HG02588 (cell line): ENCODE measurements at regions not wholly inside any gene's neighbourhood (a gene's known extent, or its start where the extent isn't known, plus 50 kb on each side); places are given as distances from the start of the nearest gene placed in this dataset.

Experiments used
- ATAC-seq: cut with Tn5 transposase; IDR thresholded peaks from one replicate; pipeline ENCODE4 v1.9.1; 2021; ENCODE audit warnings: mild to moderate bottlenecking, moderate library complexity; ENCODE audit not compliant: unreplicated experiment

DNA sequence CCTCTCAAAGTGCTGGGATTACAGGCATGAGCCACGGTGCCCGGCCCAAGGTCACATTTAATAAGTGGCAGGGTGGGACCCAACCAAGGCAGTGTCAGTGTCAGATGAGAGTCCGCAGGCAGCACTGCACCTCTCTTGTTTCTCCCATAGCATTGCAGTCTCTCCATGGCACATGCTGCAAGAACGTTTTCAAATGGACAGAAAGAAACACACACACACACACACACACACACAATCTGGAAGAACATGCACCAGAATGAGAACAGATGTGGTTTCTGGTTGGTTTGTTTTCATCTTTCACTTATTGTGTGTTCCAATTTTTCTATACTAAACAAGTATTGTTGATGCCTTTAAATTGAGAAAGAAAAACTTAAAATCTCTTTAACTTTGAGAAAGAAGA lies 126.5 kb downstream of the SYF2 start:
- no peak for ATAC-seq

DNA sequence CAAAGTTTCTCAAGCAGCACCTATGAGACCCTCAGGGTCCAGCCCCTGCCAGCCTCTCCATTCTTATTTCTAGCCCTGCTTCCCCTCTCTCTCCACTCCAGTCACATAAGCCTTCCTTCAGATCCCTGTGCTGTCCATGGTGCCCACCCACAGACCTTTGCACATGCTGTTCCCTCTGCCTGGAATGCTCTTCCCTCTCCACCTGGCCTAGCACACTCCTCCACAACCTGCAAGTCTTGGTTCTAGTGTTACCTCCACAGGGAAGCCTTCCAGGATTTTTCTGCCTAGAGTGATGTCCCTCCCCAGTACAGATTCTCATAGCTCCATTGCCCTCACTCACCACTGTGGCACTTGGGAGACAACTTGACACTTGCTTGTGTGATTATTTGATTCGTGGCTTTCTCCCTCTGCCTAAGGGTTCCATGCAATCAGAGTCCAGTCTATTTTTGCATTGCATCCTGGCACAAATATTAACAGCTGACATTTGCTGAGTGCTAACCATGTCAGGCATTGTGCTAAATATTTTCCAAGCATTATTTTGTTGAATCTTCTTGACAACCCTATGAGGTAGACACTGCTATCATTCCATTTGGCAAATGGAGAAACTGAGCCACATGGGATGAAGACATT lies 127.3 kb downstream of the SYF2 start:
- no peak for ATAC-seq

DNA sequence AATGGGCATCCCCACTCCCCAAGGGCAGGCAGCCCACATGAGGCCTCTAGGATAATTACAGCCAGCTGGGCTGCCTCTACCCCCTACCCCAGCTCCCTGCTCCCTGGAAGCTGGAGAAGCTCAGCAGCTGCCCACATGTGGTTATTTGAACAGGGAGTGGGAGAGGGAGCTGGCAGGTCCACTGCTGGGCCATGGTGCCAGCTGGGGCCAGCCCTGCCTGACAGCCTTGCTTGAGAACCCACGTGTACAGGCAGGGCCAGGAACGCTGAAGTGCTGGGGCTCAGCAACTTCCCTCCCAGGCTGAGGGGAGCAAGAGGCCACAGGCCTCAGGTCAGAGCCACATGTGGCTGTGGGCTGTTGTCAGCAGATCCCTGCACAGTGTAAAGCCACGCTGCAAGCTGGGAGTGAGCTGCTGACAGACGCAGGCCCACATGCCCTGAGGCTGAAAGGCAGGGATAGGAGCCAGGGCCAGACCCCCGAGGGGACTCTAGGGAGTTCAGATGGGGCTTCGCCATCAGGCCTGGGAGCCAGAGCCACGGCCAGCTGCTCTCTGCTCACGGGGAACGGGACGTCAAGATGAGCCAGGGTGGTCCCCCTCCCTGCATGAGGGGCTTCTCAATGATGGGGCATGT lies 129.0 kb downstream of the SYF2 start:
- ATAC-seq = no peak

DNA sequence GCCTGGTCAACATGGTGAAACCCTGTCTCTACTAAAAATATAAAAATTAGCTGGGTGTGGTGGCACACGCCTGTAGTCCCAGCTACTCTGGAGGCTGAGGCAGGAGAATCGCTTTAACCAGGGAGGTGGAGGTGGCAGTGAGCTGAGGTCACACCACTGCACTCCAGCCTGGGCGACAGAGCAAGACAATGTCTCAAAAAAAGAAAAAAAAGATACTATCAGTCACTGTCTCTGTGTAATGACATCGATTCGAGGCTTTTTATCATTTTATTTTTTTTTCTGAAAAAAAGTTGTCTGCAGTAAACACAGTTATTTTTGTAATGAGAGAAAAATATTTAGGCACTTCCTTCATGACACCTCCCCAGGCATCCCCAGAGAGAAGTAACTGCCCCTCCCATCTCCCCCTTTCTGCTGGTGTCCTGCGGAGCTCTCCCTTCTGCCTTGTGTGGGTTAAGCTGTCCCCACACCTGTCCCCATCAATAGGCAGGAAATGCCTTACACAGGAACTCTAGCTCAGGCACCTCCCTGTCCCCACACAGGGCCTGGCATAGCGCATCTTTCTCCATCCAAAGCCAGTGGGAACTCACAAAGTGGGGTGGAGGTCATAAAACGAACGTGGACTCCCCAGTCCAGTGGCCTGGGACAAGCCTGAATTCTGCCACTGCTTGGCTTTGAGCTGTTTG lies 132.0 kb downstream of the SYF2 start:
- ATAC-seq = no peak

DNA sequence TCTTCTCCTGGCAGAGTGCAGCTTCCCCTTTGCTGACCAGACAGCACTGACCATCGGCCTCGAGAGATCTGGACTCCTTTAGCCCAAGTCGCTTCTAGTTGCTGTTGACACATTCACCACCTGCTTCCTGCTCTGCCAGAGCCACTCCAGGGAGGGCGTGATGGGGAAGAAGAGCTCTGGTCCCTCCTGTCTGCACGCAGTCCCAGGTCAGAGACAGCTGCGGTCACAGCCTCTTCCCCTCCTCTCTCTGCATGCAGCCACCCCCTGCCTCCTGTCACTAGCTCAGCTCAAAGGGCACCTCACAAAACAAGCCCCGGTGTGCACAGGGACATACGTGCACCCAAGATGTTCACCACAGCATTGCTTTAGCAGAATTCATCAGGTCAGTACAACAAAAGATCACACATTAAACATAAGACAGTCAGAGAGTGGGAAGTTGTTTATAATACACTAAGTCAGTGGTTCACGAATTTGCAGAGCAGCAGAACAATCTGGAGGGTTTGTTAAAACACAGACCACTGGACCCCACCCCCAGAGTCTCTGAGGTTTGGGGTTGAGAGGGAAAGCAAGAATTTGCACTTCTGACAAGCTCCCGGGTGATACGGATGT lies 132.9 kb downstream of the SYF2 start:
- no peak for ATAC-seq

DNA sequence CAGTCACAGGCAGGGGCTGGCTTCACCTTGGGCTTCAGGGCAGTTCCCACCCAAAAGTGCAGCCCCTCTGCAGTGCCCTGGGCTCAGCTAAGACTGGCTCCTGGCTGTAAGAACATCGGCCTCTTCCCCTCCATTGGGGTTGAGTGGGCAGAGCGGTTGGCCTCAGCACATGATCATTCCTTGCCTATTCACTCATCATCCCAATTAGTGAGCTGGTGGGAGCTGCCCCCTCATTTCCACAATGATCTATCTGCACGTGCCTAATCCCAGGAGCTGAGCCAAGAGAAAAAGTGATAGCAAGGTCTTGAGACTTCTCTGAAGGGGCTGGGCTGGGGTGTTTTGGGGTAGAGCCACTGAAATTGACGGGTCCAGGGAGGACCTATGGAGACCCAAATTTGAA lies 133.6 kb downstream of the SYF2 start:
- ATAC-seq = no peak

DNA sequence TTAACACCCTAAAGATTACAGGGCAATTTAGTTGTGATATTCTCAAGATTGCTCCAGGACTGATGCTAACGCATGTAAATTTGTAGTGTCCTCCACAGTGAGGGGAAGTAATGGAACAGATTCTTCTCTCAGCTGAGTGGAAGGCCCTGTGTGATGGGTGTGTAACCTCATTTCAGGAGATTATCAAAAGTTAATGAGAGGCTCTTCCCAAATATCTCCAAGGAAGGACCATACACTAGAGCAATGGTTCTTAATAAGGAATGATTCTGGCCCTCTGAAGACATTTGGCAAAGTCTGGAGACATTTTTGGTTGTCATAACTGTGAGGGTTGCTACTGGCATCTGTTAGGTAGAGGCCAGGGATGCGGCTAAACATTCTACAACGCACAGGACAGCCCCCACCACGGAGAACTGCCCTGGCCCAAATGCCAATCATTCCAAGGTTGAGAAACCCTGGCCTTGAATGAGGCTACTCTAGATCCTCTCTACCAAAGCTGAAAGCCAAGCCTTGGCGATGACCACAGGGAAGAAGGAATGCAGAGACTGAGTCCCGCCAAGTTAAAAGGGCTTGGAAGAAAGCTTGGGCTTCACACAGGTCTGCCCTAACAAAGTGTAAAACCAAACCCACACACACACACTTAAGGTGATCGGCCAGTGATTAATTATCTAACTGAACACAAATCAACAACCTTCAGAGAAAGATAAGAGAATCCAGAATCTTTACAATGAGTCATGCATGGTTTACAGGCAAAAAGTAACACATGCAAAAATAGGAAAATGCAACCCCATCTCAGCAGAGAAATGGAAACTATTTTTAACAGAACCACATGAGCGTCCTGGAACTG lies 135.8 kb downstream of the SYF2 start:
- no peak for ATAC-seq

DNA sequence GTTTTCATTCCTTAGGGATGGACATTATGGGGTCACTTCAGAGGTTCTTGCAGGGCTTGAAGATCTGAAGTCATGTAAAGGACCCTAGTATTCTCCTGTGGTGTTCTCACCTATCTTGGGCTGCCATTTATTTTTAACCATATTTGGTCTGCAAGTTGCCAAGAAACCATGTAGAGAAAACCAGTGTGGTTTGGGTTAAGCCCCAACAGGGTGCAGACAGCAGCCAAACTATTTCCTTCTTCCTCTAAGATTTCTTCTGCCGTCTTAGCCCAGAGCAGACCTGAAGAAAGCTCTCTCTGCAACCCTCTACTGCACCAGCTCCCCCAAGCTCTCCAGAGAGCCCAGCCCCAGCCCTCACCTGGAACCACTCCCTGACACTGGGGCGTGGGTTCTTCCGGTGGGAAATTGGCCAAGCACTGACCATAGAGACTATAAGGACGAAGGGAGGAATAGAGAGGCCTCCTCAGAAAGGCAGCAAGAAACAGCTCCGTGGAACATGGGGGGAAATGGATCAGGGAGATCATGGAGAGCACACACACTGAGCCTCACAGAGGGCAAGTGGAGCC lies 136.6 kb downstream of the SYF2 start:
- no peak for ATAC-seq

DNA sequence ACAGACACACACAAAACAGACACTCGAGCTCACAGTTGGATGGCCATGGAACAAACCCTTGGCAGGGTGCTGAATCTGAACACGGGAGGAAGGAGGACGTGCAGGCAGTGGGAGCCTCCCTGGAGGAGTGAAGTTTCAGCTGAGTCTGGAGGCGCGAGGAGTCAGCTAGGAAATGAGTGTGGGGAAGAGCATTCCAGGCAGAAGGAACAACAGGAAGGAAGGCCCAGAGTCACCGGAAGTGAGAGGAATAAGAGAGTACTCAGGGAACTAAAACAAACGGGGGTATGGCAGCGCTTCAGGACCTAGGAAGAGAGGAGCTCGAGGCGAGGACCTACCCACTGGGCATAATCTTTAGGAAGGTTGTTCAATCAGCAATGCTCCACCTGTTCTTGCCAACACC lies 137.3 kb downstream of the SYF2 start:
- no peak for ATAC-seq

DNA sequence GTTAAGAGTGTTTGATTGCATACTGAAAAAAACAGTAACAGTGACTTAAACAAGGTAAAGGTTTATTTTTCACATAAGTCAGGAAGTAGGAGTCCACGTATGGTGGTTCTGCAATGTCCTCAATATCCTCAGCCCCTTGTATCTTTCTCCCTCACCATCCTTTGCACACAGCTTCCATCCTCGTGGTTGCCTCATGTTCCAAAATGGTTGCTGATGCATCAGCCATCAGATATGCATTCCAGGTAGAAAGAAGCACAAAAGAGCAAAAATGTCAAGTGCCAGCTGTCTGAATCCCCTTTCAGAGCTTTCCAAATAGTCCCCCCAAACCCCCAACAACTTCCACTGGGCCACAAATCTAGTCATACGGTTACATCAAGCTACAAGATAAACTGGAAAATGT lies 138.1 kb downstream of the SYF2 start:
- no peak for ATAC-seq

DNA sequence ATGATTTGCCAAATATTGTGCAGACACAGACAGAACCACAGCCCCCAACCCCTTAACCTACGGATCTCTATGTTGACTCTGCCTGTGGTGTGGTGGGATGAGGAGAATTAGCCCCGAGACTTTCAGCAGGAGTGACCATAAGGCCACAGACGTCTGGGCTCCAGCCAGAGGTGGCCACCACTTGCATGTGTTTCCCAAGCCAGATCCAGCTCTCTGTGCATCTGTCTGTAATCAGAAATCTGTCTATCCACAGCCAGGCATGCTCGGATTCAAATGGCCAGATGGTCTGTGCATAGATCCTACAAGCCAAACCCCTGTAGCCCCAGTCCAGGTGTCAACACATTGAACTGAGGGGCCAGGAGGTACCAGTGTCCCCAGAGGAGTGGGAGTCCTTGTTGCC lies 140.6 kb downstream of the SYF2 start:
- no peak for ATAC-seq

DNA sequence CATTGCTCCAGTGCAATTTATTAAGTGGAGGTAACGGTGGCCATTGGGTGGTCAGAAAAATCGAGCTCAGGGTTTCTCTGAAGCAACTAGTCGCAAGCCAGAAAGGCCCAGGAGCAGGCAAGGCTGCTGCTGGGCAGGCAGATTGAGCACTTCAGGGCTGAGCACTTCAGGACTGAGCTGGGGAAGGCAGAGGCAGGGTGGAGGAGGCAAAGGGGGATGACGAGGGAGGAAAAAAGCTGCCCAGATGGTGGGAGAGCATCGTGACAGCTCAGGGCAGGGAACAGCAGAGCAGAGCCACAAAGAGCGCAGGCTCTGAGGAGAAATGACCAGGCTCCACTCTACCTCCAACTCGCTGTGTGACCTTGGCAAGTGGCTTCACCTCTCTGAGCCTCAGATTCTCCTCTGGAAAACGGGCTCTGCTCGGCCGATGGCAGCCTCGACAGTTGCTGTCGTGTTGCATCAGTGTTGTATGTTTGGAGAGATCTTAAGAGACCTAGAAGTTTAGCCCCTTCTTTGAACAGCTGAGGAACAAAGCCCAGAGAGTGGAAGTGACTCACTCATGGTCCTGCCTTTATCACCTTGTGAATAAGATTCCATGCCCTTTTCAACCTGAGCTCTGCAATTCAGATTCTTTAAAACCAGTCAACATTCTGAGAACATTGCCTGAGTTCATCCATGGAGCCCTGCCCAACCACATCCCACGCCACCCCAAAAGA lies 141.4 kb downstream of the SYF2 start:
- ATAC-seq = no peak

DNA sequence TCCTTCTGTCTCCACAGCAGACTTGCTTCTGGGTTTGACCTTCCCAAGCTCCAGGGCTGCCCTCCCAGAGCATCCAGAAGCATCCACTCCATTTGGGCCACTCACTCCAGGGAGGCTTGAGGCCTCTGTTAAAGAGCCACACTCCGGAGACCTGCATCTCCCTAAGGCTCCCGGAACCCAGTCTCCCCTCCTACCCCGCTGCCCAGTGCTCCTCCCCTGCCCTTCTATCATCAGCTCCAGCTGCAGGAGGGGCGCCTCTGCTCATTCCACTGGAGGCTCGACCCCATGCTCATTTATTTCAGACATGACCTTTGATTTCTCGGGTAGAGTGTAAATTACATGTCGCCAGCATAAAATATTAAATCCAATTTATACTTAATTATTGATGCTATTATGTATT lies 142.5 kb downstream of the SYF2 start:
- ATAC-seq = no peak

DNA sequence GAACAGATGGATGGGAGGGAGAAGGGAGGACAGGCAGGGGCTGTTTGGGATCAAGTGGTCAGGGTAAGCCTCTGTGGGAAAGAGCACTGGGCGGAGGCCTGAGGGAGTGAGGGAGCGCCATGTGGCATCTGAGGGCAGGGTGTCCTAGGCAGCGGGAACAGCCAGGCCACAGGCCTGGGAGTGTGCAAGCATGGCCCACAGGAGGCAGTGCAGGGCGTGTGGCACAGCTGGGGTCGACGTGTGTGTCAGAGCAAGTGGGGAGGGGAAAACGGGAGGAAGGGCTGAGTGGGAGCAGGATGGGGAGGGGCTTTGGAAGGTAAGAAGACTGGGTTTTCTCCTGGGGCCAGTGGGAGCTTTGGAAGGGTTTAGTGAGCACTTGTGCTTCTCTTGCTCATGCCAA lies 143.4 kb downstream of the SYF2 start:
- ATAC-seq = no peak

DNA sequence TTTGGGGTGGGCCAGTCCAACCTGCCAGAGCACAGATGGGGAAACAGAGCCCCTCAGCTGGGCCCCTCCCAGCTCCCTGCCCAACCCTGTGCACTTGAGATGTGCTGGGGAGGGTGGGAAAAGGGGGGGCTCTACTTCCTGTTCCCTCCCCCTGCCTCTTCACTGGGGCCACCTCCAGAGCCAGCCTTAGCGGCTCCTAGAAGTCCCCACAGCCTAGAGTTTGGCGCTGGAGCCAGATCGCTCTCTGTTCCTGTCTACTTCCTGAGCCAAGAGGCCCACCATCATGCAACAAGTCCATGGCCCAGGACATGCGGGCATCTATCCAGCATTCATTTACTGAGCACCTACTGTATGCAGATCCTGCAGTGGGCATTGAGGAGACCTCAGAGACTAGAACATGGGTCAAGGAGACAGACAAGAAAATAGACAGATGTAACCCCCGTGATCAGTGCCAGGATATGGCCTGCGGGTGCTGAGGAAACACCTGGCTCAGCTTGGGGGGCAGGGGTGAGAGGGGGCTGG lies 144.1 kb downstream of the SYF2 start:
- ATAC-seq = no peak

DNA sequence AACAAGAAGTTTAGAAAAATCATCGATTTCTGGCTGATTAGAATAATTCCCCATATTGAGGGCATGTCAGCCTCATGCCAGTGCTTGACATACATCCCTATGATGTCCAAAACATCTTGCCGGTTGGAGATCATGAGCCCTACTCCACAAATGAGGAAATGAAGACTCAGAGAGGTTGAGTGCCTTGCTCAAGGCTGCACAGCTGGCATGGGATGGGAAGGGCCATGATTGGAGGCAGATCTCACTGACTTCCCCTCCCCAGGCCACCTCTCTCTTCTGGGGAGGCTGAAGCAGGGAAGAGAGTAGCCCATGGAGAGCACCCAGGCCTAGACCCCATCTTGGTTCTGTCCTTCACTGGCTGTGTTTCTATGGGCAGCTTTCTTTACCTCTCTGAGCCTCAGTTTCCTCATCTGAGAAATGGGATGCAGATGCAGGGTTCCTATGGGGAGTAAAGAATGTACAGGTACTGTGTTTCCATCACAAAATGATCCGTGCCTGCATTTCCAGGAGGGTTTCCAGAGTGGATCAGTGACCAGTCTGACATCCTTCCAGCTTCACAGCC lies 145.7 kb downstream of the SYF2 start:
- no peak for ATAC-seq

DNA sequence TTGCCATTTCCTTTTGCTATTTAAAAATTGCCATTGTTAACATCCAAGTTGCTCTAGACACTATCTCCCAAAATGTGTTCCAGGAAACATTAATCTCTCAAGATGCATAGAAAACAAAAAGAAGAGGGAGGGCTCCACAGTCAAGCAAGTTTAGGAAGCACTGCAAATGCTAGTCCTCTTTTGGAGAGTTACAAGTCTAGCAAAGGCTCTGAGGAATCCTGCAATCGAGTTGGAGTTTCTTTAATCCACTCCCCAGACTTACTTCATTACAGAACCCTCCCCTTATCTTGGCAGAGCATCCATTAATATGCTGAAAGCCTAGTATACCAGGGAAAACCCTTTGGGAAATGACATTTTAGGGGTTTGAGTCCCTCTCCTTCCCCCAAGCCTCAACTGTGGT lies 147.9 kb downstream of the SYF2 start:
- no peak for ATAC-seq

DNA sequence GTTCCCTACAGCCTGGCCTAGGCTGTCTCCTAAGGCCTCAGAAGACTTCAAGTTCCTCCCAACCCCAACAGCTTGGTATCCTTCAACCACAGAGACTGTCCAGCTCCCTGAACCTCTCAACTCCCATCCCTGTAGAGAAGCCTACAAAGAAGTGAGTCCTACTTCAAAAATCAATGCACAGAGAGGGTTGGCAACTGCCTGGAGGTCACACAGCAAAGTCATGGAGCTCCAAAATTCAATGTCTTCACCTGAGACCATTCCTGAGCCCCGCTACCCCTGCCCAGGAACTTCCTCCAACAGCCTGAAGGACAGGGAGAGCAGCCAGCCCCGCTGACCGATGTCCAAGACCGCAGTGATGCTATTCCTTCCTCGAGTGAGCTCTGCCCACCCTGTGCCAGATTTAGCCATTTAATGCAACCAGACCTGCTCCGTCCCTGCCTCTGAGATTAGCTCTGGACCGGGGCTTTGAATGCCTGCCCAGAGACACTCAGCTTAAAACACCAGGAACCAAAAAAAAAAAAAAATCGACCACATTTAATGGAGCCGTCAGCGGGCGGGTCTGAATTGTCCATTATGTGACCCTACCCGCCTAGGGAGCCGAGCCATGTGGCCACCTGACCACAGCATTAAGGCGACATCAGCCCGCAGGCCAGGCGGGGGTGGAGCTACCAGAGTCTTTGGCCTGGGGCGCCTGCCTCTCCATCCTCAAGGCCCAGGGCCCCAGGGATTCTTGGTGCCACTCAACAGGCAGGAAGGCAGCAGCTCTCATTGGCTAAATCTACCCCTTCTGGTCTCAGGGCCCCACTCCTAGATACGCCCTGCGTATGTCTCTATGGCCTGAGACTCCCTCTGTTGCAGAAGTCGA lies 148.6 kb downstream of the SYF2 start:
- no peak for ATAC-seq

DNA sequence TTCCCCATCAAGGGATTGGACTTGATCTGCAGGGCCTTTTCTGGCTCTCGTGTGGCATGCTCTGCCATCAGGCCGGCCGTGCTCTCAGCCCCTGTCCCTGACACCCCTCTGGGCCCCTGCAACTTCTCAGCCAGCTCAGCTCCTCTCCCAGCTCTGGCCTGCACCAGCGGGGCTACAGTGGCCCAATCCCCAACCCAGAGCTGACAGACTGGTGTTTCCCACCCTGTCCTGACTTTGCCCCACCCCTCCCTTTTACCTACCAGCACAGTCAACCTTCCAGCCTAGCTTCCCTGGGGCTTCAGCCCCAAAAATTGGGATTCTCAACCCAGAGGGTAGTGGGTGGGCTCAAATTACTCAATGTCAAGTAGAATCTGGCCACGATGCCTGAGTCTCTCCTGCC lies 149.3 kb downstream of the SYF2 start:
- ATAC-seq = no peak
